ENCODE measurements at regions not wholly inside any gene's neighbourhood (a gene's known extent, or its start where the extent isn't known, plus 50 kb on each side); places are given as distances from the start of the nearest gene placed in this dataset.

DNA sequence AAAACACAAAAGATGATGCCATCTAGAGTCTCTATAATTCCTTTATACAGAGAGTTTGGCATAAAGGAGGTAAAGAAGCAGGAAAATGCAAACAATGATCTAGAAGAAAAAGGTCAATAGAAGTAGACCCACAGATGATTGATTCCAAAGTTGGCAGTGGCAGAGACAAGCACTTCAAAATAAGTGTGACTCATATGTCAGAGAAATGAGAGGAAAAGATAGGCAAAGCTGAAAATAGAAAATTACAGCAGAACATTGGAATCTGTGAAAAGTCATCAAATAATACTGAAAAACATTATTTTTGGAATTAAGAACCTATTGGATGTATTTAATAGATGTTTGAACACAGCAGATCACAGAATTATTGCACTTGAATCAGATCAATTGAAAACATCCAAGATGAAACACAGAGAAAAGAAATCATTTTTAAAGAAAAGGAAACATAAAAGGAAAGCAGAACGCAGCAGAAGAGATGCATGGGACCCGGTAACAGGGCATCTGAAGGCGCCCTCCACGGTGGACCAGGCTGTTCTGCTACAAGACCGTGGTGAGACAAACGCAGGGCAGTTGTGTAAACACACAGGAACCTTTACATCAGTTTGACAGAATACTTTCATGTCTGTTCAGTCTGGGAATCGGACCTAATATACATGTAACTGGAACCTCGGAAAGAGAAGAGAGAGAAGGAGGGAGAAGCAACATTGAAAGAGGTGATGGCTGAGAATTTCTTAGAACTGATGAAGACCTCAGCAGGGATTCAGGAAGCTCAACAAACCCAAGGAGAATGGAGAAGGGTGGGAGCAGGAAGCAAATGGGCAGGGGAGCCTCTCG is 74.6 kb upstream of the GPC1 start:
- whole genome bisulfite sequencing: 89% methylated on average over 9 of the region's 9 CpGs
- no peak for ATAC-seq
- no peak for DNase-seq
- intact Hi-C loops (cut with DNase I): no loop called here
- Histone ChIP-seq H3K9me3 (ENCODE audit: control insufficient read depth, low read length) (no peaks in the 10 kb centered on the region), H3K27ac (ENCODE audit: low read length) (no peak overlapping the region), H3K4me1 (ENCODE audit: control insufficient read depth, insufficient read depth, low read length) (no peaks in the 10 kb centered on the region), H3K4me3 (ENCODE audit: low read length) (no peak overlapping the region), H3K27me3 (ENCODE audit: control insufficient read depth, insufficient read depth) (no peaks in the 10 kb centered on the region)

DNA sequence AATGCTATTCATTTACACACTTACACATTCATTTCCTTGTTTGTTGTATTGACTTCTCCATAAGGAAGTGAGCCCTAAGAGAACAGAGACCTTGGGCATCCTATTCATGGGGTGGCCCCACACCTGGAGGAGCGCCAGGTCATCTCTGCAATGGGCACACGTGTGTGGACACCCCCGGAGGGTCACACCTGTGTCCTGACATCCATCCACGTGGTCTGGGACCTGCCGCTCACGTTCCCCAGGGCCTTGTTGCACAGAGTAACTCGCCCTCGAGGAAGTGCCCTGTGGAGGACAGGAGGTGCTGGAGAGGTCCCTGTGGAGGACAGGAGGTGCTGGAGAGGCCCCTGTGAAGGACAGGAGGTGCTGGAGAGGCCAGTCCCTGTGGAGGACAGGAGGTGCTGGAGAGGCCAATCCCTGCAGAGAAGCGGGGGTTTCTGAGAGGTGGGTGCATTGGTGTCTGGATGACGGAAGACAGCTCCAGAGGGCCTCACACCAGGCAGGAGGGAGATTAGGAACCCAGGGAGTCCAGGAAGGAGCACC is 73.2 kb upstream of the GPC1 start:
- H3K27ac ChIP-seq (ENCODE audit: low read length): no peak overlapping the region
- ATAC-seq: no peak
- H3K9me3 ChIP-seq (ENCODE audit: control insufficient read depth, low read length): no peaks in the 10 kb centered on the region
- intact Hi-C loops (cut with DNase I): no loop called here
- WGBS: 81% methylated on average over 10 of the region's 10 CpGs
- DNase-seq: peak in 1 of 3 donors; percentile 41
- no peaks in the 10 kb centered on the region for H3K4me1 ChIP-seq (ENCODE audit: control insufficient read depth, insufficient read depth, low read length)
- no peaks in the 10 kb centered on the region for H3K27me3 ChIP-seq (ENCODE audit: control insufficient read depth, insufficient read depth)
- no peak overlapping the region for H3K4me3 ChIP-seq (ENCODE audit: low read length)

DNA sequence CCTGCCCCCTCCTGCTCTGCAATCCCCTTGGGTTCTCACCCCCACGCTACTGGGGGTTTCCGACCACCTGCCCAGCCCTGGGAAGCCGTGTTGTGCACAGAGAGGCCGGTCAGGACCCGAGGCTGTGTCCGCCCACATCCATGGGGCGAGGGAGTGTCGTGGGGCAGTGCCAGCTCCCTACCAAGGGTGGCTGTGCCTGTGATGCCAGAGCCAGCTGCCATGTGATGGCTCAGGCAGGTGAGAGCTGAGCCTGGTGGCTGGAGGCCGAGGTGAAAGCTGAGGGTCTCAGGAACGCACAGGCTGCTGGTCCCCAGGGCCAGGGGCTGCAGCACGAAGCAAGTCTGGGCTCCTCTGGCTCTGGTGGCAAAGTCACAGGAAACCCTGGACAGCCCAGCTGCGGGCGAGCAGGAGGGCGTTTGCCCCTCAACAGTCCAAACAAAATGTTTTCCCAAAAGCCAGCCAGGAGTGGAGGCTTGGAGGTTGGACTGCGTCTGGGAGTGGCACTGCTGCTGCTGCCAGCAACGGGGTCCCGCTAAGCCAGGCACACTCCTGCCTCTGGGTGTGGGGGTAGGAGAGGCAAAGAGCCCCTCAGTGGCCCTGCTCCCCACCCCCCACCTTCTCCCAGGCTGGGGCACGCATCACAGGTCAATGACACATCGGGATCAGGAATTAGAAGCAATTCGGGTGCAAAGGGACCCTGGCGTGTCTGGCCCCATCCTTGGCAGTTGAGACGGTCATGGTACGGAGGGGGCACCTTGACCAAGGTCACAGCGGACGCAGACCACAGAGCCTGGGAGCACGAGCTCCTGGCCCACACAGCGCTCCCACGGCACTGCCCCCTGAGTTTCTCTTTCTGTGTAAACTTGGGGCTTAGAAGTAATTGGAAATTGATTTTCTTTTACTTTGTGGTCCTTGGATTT is 72.4 kb upstream of the GPC1 start:
- WGBS: 83% methylated on average over 28 of the region's 28 CpGs
- Histone ChIP-seq H3K4me1 (ENCODE audit: control insufficient read depth, insufficient read depth, low read length) (no peaks in the 10 kb centered on the region), H3K27ac (ENCODE audit: low read length) (no peak overlapping the region), H3K27me3 (ENCODE audit: control insufficient read depth, insufficient read depth) (no peaks in the 10 kb centered on the region), H3K4me3 (ENCODE audit: low read length) (no peak overlapping the region), H3K9me3 (ENCODE audit: control insufficient read depth, low read length) (no peaks in the 10 kb centered on the region)
- DNase-seq (peak in 1 of 3 donors; percentile 50), ATAC-seq (no peak)
- intact Hi-C loops (cut with DNase I): no loop called here

DNA sequence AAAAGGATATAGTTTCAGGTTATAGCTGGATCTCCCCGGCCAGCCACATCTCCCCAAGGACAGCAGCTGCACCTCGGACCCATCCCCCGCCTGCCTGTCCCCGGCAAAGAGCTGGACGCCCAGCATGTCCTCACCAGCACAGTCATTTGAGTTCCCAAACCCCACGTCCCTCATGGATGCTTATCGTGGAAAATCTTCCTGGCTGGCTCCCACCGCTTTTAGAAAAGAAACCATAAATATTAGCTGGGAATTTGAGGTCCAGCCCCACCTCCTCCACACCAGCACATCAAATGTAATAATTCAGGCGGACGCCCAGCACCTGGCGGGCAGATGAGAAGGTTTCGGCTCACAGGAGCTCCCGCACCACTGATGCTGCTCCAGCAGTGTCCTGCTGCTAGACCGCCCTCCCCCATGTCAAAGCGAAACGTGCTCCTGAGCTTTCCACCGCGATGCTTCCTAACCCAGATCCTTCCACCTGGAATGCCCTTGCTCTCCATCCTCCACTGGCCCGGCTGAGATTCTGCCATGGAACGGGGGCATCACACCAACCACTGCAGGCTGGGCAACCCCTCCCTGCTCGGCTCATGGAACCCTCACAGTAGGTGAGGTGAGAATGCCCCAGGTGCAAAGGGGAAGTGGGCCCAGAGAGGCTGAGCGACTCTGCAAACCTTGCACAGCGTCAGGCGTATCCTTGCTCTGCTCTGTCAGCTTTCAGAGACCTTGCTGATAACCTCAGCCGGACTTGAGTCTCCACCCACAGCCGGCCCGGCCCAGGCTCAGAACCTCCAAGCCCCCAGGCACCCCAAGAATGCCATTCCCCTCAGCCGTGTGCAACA is 71.5 kb upstream of the GPC1 start:
- H3K9me3 ChIP-seq (ENCODE audit: control insufficient read depth, low read length): no peaks in the 10 kb centered on the region
- H3K27ac ChIP-seq (ENCODE audit: low read length): no peak overlapping the region
- 75% methylated on average over 28 of the region's 28 CpGs for WGBS
- no peaks in the 10 kb centered on the region for H3K27me3 ChIP-seq (ENCODE audit: control insufficient read depth, insufficient read depth)
- intact Hi-C loops (cut with DNase I): no loop called here
- H3K4me1 ChIP-seq (ENCODE audit: control insufficient read depth, insufficient read depth, low read length): no peaks in the 10 kb centered on the region
- no peak overlapping the region for H3K4me3 ChIP-seq (ENCODE audit: low read length)
- peak in 2 of 3 donors; percentile 18 to 30 for DNase-seq
- no peak for ATAC-seq

DNA sequence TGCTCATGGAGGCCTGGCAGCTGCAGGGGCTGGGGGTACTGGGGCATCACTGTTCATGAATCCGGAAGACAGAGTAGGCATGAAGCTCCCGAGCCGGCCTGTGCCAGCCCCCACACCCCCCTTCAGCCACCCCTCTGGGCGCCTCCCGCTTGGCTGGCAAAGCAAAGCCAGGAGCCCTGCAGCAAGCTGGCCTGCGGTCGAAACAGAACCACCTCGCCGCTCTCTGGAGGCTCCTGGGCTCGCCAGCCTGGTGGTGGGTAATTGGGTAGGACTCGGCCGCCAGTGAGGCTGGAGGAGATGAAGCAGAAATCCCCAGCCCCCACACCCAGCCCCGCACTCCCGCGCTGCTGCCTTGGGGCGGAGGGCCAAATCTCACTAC is 70.9 kb upstream of the GPC1 start:
- WGBS: 81% methylated on average over 16 of the region's 16 CpGs
- DNase-seq (peak in 2 of 3 donors; percentile 34 to 66), ATAC-seq (no peak)
- no peaks in the 10 kb centered on the region for H3K9me3 ChIP-seq (ENCODE audit: control insufficient read depth, low read length)
- H3K4me1 ChIP-seq (ENCODE audit: control insufficient read depth, insufficient read depth, low read length): no peaks in the 10 kb centered on the region
- no peaks in the 10 kb centered on the region for H3K27me3 ChIP-seq (ENCODE audit: control insufficient read depth, insufficient read depth)
- intact Hi-C loops (cut with DNase I): no loop called here
- H3K27ac ChIP-seq (ENCODE audit: low read length): no peak overlapping the region
- H3K4me3 ChIP-seq (ENCODE audit: low read length): no peak overlapping the region

DNA sequence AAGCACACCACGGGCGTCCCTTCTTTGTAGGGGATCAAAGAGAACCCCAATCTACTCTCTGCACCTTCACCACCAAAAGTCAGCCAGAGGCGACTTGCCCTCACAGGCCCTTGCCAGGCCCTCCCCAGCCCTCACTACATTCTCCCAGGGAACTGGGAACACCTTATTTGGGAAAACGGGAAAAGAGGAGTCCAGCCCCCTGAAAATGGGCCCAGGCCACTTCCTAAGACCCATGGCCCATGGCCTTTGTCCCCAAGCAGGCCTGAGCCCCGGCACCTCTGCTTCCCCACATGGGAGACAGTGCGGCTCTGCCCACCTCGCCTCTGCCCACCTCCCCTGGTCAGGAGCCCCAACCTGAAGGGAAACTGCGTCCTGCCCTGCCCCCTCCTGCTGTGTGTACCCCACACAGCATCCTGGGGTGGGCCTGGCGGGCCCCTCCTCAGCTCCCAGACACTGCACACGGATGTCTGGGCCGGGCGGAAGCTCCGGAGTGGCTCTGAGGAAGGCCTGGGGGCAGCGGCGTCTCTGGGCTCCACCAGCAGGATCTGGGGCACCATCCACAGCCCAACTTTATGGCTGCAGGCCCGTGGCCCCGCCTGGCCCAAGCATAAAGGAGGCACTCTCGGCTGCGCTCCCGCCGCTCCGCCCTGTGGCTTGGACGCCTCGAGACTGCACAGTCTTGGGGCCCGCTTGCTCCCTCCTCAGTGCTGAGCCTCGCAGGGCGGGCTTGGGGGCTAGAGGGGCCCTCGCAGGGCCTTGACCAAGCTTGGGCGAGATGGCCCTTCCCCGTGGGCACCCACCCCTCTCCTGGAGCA is 70.3 kb upstream of the GPC1 start:
- no peaks in the 10 kb centered on the region for H3K27me3 ChIP-seq (ENCODE audit: control insufficient read depth, insufficient read depth)
- DNase-seq (peak in 2 of 3 donors; percentile 42 to 53), ATAC-seq (no peak)
- no peak overlapping the region for H3K27ac ChIP-seq (ENCODE audit: low read length)
- 87% methylated on average over 30 of the region's 30 CpGs for WGBS
- intact Hi-C loops (cut with DNase I): loop anchor here in 1 of 4 donors (5.0 kb wide), 1 partner anchor 72 kb away; the partner anchor contains the start of gene GPC1
- H3K4me1 ChIP-seq (ENCODE audit: control insufficient read depth, insufficient read depth, low read length): no peaks in the 10 kb centered on the region
- no peak overlapping the region for H3K4me3 ChIP-seq (ENCODE audit: low read length)
- no peaks in the 10 kb centered on the region for H3K9me3 ChIP-seq (ENCODE audit: control insufficient read depth, low read length)

DNA sequence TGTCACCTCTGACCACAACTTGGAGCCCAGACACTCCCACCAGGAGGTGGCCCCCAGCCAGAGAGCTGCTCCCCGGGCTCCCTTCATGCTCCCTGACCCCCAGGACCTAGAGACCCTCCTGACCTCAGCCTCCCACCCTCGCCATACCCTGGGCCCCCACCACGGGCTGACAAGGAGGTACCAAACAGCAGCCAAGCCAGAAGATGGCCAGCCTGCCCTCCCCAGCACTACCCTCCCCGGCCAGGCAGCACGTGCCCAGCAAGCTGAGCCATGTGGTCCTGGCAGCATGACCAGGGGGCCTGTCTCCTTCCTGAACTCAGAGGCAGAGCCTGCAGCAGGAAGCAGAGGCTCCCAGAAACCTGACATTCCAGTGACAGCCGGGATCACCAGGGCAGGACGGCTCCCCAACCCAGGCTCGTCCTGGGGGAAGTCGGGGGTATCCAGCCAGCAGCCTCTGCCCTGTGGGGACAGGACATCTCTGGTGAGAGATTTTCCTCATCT is 69.4 kb upstream of the GPC1 start:
- ATAC-seq (no peak), DNase-seq (peak in 2 of 3 donors; percentile 38 to 58)
- no peak overlapping the region for H3K4me3 ChIP-seq (ENCODE audit: low read length)
- H3K27ac ChIP-seq (ENCODE audit: low read length): no peak overlapping the region
- intact Hi-C loops (cut with DNase I): loop anchor here in 1 of 4 donors (5.0 kb wide), 1 partner anchor 71 kb away; the partner anchor contains the start of gene GPC1
- no peaks in the 10 kb centered on the region for H3K9me3 ChIP-seq (ENCODE audit: control insufficient read depth, low read length)
- 57% methylated on average over 9 of the region's 9 CpGs for WGBS
- no peaks in the 10 kb centered on the region for H3K27me3 ChIP-seq (ENCODE audit: control insufficient read depth, insufficient read depth)
- H3K4me1 ChIP-seq (ENCODE audit: control insufficient read depth, insufficient read depth, low read length): peaks cover 3% of the 10 kb centered on the region

DNA sequence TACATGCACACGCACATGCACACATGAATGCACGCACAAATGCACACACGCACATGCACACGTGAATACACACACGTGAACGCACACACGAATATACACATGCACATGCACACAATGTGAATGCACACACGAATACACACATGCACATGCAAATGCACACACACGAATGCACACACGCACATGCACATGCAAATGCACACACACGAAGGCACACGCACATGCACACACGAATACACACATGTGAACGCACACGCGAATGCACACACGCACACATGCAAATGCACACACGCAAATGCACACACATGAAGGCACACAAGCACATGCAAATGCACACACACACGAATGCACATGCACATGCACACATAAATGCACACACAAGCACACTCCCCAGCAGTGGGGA is 68.6 kb upstream of the GPC1 start:
- Histone ChIP-seq H3K27ac (ENCODE audit: low read length) (no peak overlapping the region), H3K27me3 (ENCODE audit: control insufficient read depth, insufficient read depth) (no peaks in the 10 kb centered on the region), H3K4me3 (ENCODE audit: low read length) (no peak overlapping the region), H3K4me1 (ENCODE audit: control insufficient read depth, insufficient read depth, low read length) (peaks cover 3% of the 10 kb centered on the region), H3K9me3 (ENCODE audit: control insufficient read depth, low read length) (no peaks in the 10 kb centered on the region)
- intact Hi-C loops (cut with DNase I): loop anchor here in 1 of 4 donors (5.0 kb wide), 1 partner anchor 70 kb away; the partner anchor contains the start of gene GPC1
- 90% methylated on average over 19 of the region's 19 CpGs for WGBS
- no peak for ATAC-seq
- peak in 1 of 3 donors; percentile 9 for DNase-seq

DNA sequence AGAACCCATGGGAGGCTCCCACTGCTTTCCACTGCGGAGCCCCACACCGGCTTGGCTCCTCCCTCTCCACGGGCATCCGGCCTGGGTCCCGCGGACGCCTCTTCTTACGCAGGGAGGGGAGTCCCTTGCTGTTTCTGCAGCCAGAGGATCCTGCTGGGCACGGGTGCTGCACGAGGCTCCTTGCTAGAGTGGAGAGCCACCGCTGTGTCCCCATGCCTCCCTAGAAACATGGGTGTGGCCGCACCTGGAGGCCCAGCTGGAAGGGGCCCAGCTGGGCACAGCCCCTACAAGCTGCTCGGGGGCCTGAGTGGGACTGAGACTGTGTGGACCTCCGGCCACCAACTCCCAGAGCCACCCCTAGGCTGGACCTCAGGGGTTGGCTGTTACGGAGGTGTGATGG is 67.7 kb upstream of the GPC1 start:
- peaks cover 3% of the 10 kb centered on the region for H3K4me1 ChIP-seq (ENCODE audit: control insufficient read depth, insufficient read depth, low read length)
- intact Hi-C loops (cut with DNase I): loop anchor here in 1 of 4 donors (5.0 kb wide), 1 partner anchor 70 kb away; the partner anchor contains the start of gene GPC1
- WGBS: 93% methylated on average over 15 of the region's 15 CpGs
- ATAC-seq (no peak), DNase-seq (peak in 2 of 3 donors; percentile 31 to 47)
- H3K27ac ChIP-seq (ENCODE audit: low read length): no peak overlapping the region
- no peaks in the 10 kb centered on the region for H3K27me3 ChIP-seq (ENCODE audit: control insufficient read depth, insufficient read depth)
- H3K9me3 ChIP-seq (ENCODE audit: control insufficient read depth, low read length): no peaks in the 10 kb centered on the region
- H3K4me3 ChIP-seq (ENCODE audit: low read length): no peak overlapping the region

Data from right cardiac atrium (tissue), 5 donors.